ENCODE measurements at regions not wholly inside any gene's neighbourhood (a gene's known extent, or its start where the extent isn't known, plus 50 kb on each side); places are given as distances from the start of the nearest gene placed in this dataset.

- no peaks in the 10 kb centered on the region for H3K9me3 ChIP-seq (replicated peaks; ENCODE audit: insufficient read depth, low read length)
- no peak overlapping the region for H2AFZ ChIP-seq (ENCODE audit: low read length)
- no peaks in the 10 kb centered on the region for H3K36me3 ChIP-seq (replicated peaks; ENCODE audit: insufficient read depth, low read length)
- TF ChIP-seq EZH2 (optimal IDR thresholded peaks at IDR 0.05; ENCODE audit: low read depth, low read length) (no peak), EZH2phosphoT487 (IDR thresholded peaks at IDR 0.05; ENCODE audit: low read length) (no peak)
- TF ChIP-seq, protein P1, sequence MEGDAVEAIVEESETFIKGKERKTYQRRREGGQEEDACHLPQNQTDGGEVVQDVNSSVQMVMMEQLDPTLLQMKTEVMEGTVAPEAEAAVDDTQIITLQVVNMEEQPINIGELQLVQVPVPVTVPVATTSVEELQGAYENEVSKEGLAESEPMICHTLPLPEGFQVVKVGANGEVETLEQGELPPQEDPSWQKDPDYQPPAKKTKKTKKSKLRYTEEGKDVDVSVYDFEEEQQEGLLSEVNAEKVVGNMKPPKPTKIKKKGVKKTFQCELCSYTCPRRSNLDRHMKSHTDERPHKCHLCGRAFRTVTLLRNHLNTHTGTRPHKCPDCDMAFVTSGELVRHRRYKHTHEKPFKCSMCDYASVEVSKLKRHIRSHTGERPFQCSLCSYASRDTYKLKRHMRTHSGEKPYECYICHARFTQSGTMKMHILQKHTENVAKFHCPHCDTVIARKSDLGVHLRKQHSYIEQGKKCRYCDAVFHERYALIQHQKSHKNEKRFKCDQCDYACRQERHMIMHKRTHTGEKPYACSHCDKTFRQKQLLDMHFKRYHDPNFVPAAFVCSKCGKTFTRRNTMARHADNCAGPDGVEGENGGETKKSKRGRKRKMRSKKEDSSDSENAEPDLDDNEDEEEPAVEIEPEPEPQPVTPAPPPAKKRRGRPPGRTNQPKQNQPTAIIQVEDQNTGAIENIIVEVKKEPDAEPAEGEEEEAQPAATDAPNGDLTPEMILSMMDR (IDR thresholded peaks at IDR 0.05; ENCODE audit: low read length): no peak
- no peak overlapping the region for H3K4me3 ChIP-seq (ENCODE audit: low read length)
- H3K4me1 ChIP-seq (ENCODE audit: low read length): peaks cover 6% of the 10 kb centered on the region
- H3K9ac ChIP-seq (ENCODE audit: low read length): no peak overlapping the region
- no peaks in the 10 kb centered on the region for H3K27me3 ChIP-seq (replicated peaks; ENCODE audit: insufficient read depth, low read length)
- H3K4me2 ChIP-seq (ENCODE audit: low read depth, low read length): no peak overlapping the region
- H3K79me2 ChIP-seq (ENCODE audit: low read length): no peaks in the 10 kb centered on the region
- DNase-seq: no peak
- no peaks in the 10 kb centered on the region for H3F3A ChIP-seq (ENCODE audit: insufficient read depth, low read length)
- H3K9me2 ChIP-seq (replicated peaks; ENCODE audit: insufficient read depth, low read length): no peaks in the 10 kb centered on the region
- no peaks in the 10 kb centered on the region for H4K20me1 ChIP-seq (ENCODE audit: insufficient read depth, low read length)
- no peak overlapping the region for H3K27ac ChIP-seq (ENCODE audit: low read length)
Measured at GRCh38 chr2:80778704-80779103, 474.2 kb upstream of the LRRTM1 start.

DNA sequence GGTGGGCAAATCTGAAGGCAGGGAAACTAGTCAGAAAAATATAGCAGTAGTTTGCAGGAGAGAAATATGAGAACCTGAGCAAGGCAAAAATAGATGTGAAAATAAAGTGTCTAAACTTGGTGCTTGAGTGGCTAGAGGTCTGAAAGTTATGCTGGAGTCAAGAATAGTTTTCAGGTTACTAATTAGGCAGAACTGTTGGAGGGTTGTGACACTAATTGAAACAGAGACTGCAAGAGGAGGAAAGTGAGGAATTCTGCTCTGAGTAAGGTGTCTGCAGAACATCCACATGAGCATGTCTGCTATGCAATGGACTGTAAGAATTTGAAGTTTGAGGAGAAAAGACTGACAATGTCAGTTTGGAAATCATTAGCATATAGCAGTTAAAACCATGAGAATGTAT lies 444.0 kb upstream of the LRRTM1 start:
- no peaks in the 10 kb centered on the region for H3K27me3 ChIP-seq (replicated peaks; ENCODE audit: insufficient read depth, low read length)
- TF ChIP-seq, protein P1 (IDR thresholded peaks at IDR 0.05; ENCODE audit: low read length): no peak
- TF ChIP-seq EZH2phosphoT487 (IDR thresholded peaks at IDR 0.05; ENCODE audit: low read length) (no peak), EZH2 (optimal IDR thresholded peaks at IDR 0.05; ENCODE audit: low read depth, low read length) (no peak)
- no peaks in the 10 kb centered on the region for H4K20me1 ChIP-seq (ENCODE audit: insufficient read depth, low read length)
- peak; percentile 72 for DNase-seq
- peak overlapping the region; percentile 59 for H3K4me2 ChIP-seq (ENCODE audit: low read depth, low read length)
- peaks cover 24% of the 10 kb centered on the region for H3F3A ChIP-seq (ENCODE audit: insufficient read depth, low read length)
- 0 out of 2 replicates have a peak overlapping the region, but pooled peaks have one; percentile 12 for H2AFZ ChIP-seq (ENCODE audit: low read length)
- peak overlapping the region; percentile 76 for H3K27ac ChIP-seq (ENCODE audit: low read length)
- H3K9me2 ChIP-seq (replicated peaks; ENCODE audit: insufficient read depth, low read length): no peaks in the 10 kb centered on the region
- peak overlapping the region; percentile 28; the same call in 1 of the 2 replicates for H3K9ac ChIP-seq (ENCODE audit: low read length)
- H3K4me1 ChIP-seq (ENCODE audit: low read length): peaks cover 47% of the 10 kb centered on the region
- peak overlapping the region; percentile 4; the same call in 1 of the 2 replicates for H3K4me3 ChIP-seq (ENCODE audit: low read length)
- H3K79me2 ChIP-seq (ENCODE audit: low read length): no peaks in the 10 kb centered on the region
- H3K36me3 ChIP-seq (replicated peaks; ENCODE audit: insufficient read depth, low read length): no peaks in the 10 kb centered on the region
- H3K9me3 ChIP-seq (replicated peaks; ENCODE audit: insufficient read depth, low read length): no peaks in the 10 kb centered on the region

DNA sequence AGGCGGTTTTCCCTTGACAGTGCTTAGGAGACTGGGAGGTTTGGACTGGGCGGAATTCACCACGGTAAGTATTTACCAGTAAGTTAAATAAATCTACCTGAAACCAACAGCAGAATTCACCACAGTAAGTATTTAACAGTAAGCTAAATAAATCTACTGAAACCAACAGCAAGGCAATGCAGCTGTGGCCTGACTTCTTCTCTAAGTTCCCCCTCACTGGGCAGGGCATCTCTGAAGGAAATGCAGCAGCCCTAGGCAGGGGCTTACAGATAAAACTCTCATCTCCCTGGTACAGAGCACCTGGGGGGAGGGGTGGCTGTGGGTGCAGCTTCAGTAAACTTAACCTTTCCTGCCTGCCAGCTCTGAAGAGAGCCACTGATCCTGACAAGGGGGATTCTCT lies 432.5 kb upstream of the LRRTM1 start:
- Histone ChIP-seq H3K4me2 (ENCODE audit: low read depth, low read length) (peak overlapping the region; percentile 59), H3K4me3 (ENCODE audit: low read length) (no peak overlapping the region), H3K27ac (ENCODE audit: low read length) (peak overlapping the region; percentile 99), H2AFZ (ENCODE audit: low read length) (peak overlapping the region; percentile 54; the same call in 1 of the 2 replicates), H3K9me3 (replicated peaks; ENCODE audit: insufficient read depth, low read length) (no peaks in the 10 kb centered on the region), H3K27me3 (replicated peaks; ENCODE audit: insufficient read depth, low read length) (no peaks in the 10 kb centered on the region), H3K79me2 (ENCODE audit: low read length) (no peaks in the 10 kb centered on the region), H3K36me3 (replicated peaks; ENCODE audit: insufficient read depth, low read length) (no peaks in the 10 kb centered on the region), H3K9me2 (replicated peaks; ENCODE audit: insufficient read depth, low read length) (no peaks in the 10 kb centered on the region), H3K4me1 (ENCODE audit: low read length) (peaks cover 32% of the 10 kb centered on the region), H4K20me1 (ENCODE audit: insufficient read depth, low read length) (no peaks in the 10 kb centered on the region), H3F3A (ENCODE audit: insufficient read depth, low read length) (peaks cover 23% of the 10 kb centered on the region), H3K9ac (ENCODE audit: low read length) (peak overlapping the region; percentile 56; the same call in 1 of the 2 replicates)
- TF ChIP-seq EZH2 (optimal IDR thresholded peaks at IDR 0.05; ENCODE audit: low read depth, low read length) (no peak), EZH2phosphoT487 (IDR thresholded peaks at IDR 0.05; ENCODE audit: low read length) (no peak)
- TF ChIP-seq, protein P1 (IDR thresholded peaks at IDR 0.05; ENCODE audit: low read length): no peak
- DNase-seq: peak; percentile 94
